GM23338 (cell line): ENCODE measurements at regions not wholly inside any gene's neighbourhood (a gene's known extent, or its start where the extent isn't known, plus 50 kb on each side); places are given as distances from the start of the nearest gene placed in this dataset.

Source experiments
- ATAC-seq: fragments of 200-7000 bp; cut with Tn5 transposase; 3 replicates; pipeline ENCODE4 v1.9.1; 2020
- DNase-seq: peaks from one replicate; pipeline ENCODE4 v3.0.0-alpha.2; 2015; ENCODE audit warnings: low spot score
- H2AFZ ChIP-seq: fragments of 200-600 bp; sonication (generic); 2 replicates; pipeline ENCODE4 v1.8.0; 2016; ENCODE audit warnings: antibody characterized with exemption, mild to moderate bottlenecking, moderate library complexity
- H3F3A ChIP-seq: fragments of 200-600 bp; sonication (generic); replicated peaks from 2 replicates; pipeline ENCODE4 v1.8.0; 2017; ENCODE audit warnings: antibody characterized with exemption, mixed run types, low read depth
- H3K27ac ChIP-seq: fragments of 200-600 bp; sonication (generic); 2 replicates; pipeline ENCODE4 v1.6.1; 2016; ENCODE audit warnings: low read depth
- H3K27me3 ChIP-seq: fragments of 200-600 bp; sonication (generic); 2 replicates; pipeline ENCODE4 v1.8.0; 2016; ENCODE audit warnings: mild to moderate bottlenecking, mixed run types, moderate library complexity; ENCODE audit not compliant: insufficient read depth
- H3K36me3 ChIP-seq: fragments of 200-600 bp; sonication (generic); 2 replicates; pipeline ENCODE4 v1.8.0; 2016; ENCODE audit warnings: mild to moderate bottlenecking; ENCODE audit not compliant: insufficient read depth
- H3K4me1 ChIP-seq: fragments of 200-600 bp; sonication (generic); 2 replicates; pipeline ENCODE4 v1.8.0; 2016; ENCODE audit warnings: mild to moderate bottlenecking, moderate library complexity; ENCODE audit not compliant: insufficient read depth
- H3K4me2 ChIP-seq: fragments of 200-600 bp; sonication (generic); 2 replicates; pipeline ENCODE4 v1.7.1; 2017; ENCODE audit warnings: mixed run types
- H3K4me3 ChIP-seq: fragments of 200-600 bp; sonication (generic); 2 replicates; pipeline ENCODE4 v1.6.1; 2016; ENCODE audit warnings: mixed run types
- H3K79me2 ChIP-seq: fragments of 200-600 bp; sonication (generic); replicated peaks from 2 replicates; pipeline ENCODE4 v1.8.0; 2017; ENCODE audit warnings: mild to moderate bottlenecking; ENCODE audit not compliant: insufficient read depth
- H3K9me2 ChIP-seq: fragments of 200-600 bp; sonication (generic); 2 replicates; pipeline ENCODE4 v1.8.0; 2017; ENCODE audit not compliant: insufficient read depth
- H4K20me1 ChIP-seq: fragments of 200-600 bp; sonication (generic); replicated peaks from 2 replicates; pipeline ENCODE4 v1.8.0; 2017; ENCODE audit warnings: mild to moderate bottlenecking; ENCODE audit not compliant: insufficient read depth
- H3K27ac Mint-ChIP-seq: 2 replicates; pipeline ENCODE4 v1.8.0; 2020; ENCODE audit warnings: inconsistent platforms, mild to moderate bottlenecking, moderate library complexity, mixed read lengths
- H3K27me3 Mint-ChIP-seq: 3 replicates; pipeline ENCODE4 v1.8.0; 2022; ENCODE audit warnings: low read depth, mild to moderate bottlenecking, moderate library complexity, mixed read lengths, inconsistent platforms; ENCODE audit not compliant: insufficient read depth, poor library complexity
- H3K36me3 Mint-ChIP-seq: 3 replicates; pipeline ENCODE4 v1.8.0; 2021; ENCODE audit warnings: low read depth, mild to moderate bottlenecking, inconsistent platforms, moderate library complexity, mixed read lengths
- H3K4me1 Mint-ChIP-seq: 3 replicates; pipeline ENCODE4 v1.8.0; 2020; ENCODE audit warnings: mild to moderate bottlenecking, inconsistent platforms, mixed read lengths
- H3K4me3 Mint-ChIP-seq: 3 replicates; pipeline ENCODE4 v1.8.0; 2021; ENCODE audit warnings: moderate library complexity, mild to moderate bottlenecking, inconsistent platforms, mixed read lengths
- H3K9me3 Mint-ChIP-seq: 3 replicates; pipeline ENCODE4 v1.8.0; 2020; ENCODE audit warnings: moderate library complexity, mild to moderate bottlenecking, inconsistent platforms, mixed read lengths
- CTCF ChIP-seq, 2 experiments: fragments of 200-600 bp in 1 of 2; sonication (generic) in 1 of 2; conservative IDR thresholded peaks; 2 replicates each; pipeline versions ENCODE4 v1.5.1 to v1.6.1; 2016 to 2017; ENCODE audit warnings: antibody characterized with exemption in 2 of 2, low read depth in 2 of 2, mild to moderate bottlenecking in 2 of 2, moderate library complexity in 1 of 2
- ETS1 ChIP-seq: IDR thresholded peaks from 2 replicates; pipeline ENCODE4 v1.6.1; 2016; ENCODE audit warnings: antibody characterized with exemption
- EZH2 ChIP-seq: fragments of 200-600 bp; sonication (generic); IDR thresholded peaks from one replicate; pipeline ENCODE4 v1.8.0; 2017; ENCODE audit warnings: antibody characterized with exemption, mild to moderate bottlenecking, low read depth; ENCODE audit not compliant: unreplicated experiment
- EZH2phosphoT487 ChIP-seq: fragments of 200-600 bp; sonication (generic); IDR thresholded peaks from one replicate; pipeline ENCODE4 v1.8.1; 2018; ENCODE audit warnings: antibody characterized with exemption; ENCODE audit not compliant: unreplicated experiment
- JUNB ChIP-seq: IDR thresholded peaks from one replicate; pipeline ENCODE4 v1.6.1; 2016; ENCODE audit warnings: antibody characterized with exemption; ENCODE audit not compliant: unreplicated experiment
- POLR2AphosphoS5 ChIP-seq: IDR thresholded peaks from 2 replicates; pipeline ENCODE4 v1.6.1; 2016; ENCODE audit warnings: antibody characterized with exemption, low read depth
- REST ChIP-seq: IDR thresholded peaks from one replicate; pipeline ENCODE4 v1.6.1; 2018; ENCODE audit warnings: antibody characterized with exemption; ENCODE audit not compliant: unreplicated experiment
- STAT1 ChIP-seq: IDR thresholded peaks from one replicate; pipeline ENCODE4 v1.6.1; 2016; ENCODE audit warnings: antibody characterized with exemption; ENCODE audit not compliant: unreplicated experiment
- ZNF114 ChIP-seq: fragments of 250-450 bp; sonication (Bioruptor Pico); IDR thresholded peaks from 2 replicates; pipeline ENCODE4 v1.5.0; 2020; ENCODE audit warnings: mild to moderate bottlenecking, moderate library complexity
- ZNF331 ChIP-seq: fragments of 250-450 bp; sonication (Bioruptor Pico); IDR thresholded peaks from 2 replicates; pipeline ENCODE4 v1.5.0; 2020; ENCODE audit warnings: low read depth, mild to moderate bottlenecking, moderate library complexity
- ZNF462 ChIP-seq: fragments of 250-450 bp; sonication (Bioruptor Pico); IDR thresholded peaks from 2 replicates; pipeline ENCODE4 v1.5.0; 2020; ENCODE audit warnings: mild to moderate bottlenecking, moderate library complexity

GRCh38 chr14:23804817-23805216, 148.8 kb upstream of the DHRS4 start:
- no peak overlapping the region for H3K4me3 ChIP-seq
- Mint-ChIP-seq H3K27me3 (no peaks in the 10 kb centered on the region), H3K9me3 (no peaks in the 10 kb centered on the region), H3K4me3 (no peak overlapping the region), H3K4me1 (no peaks in the 10 kb centered on the region), H3K36me3 (no peaks in the 10 kb centered on the region), H3K27ac (no peak overlapping the region)
- no peak for ATAC-seq
- H4K20me1 ChIP-seq: no peaks in the 10 kb centered on the region
- H2AFZ ChIP-seq: no peak overlapping the region
- no peak for DNase-seq
- no peaks in the 10 kb centered on the region for H3F3A ChIP-seq
- no peak for TF ChIP-seq ZNF462 (CRISPR knock-in tag)
- no peak for TF ChIP-seq ZNF114
- no peak for TF ChIP-seq POLR2AphosphoS5
- no peak for TF ChIP-seq JUNB
- TF ChIP-seq CTCF (conservative IDR thresholded peaks at IDR 0.05; ENCODE audit: low read depth in 2 of 2): no peak
- no peak for TF ChIP-seq ETS1
- no peak for TF ChIP-seq EZH2phosphoT487
- no peak for TF ChIP-seq EZH2
- no peak for TF ChIP-seq ZNF331 (CRISPR knock-in tag)
- no peak for TF ChIP-seq STAT1
- TF ChIP-seq REST: no peak
- H3K9me2 ChIP-seq: no peaks in the 10 kb centered on the region; the same call in 1 of the 2 replicates
- H3K4me1 ChIP-seq: no peaks in the 10 kb centered on the region
- H3K79me2 ChIP-seq: no peaks in the 10 kb centered on the region
- H3K27me3 ChIP-seq: no peaks in the 10 kb centered on the region
- no peak overlapping the region for H3K27ac ChIP-seq
- no peak overlapping the region for H3K4me2 ChIP-seq
- no peaks in the 10 kb centered on the region for H3K36me3 ChIP-seq
